Endothelial cell of umbilical vein (primary cell): ENCODE measurements at regions not wholly inside any gene's neighbourhood (a gene's known extent, or its start where the extent isn't known, plus 50 kb on each side); places are given as distances from the start of the nearest gene placed in this dataset.
A peak's percentile ranks its signal among the peaks of the same experiment; 100 is the strongest.

Source experiments
- BruUV-seq: library from RNA; stranded (reverse); fragments of 400-500 nt; replicated peaks from 2 replicates; lab custom pipeline; 2021; lab: Mats Ljungman, UMichigan
- CTCF ChIA-PET: fragments of 300-600, 350-600 bp; sonication (Branson Sonifier 250); formaldehyde crosslinking; loops from one replicate; lab custom pipeline; 2021; ENCODE audit warnings: antibody characterized with exemption, inconsistent platforms; lab: Charles Lee
- POLR2A ChIA-PET: fragments of 300-600, 350-600 bp; sonication (Branson Sonifier 250); formaldehyde crosslinking; loops from one replicate; lab custom pipeline; 2021; ENCODE audit warnings: antibody characterized with exemption, inconsistent platforms; lab: Charles Lee
- DNase-seq: peaks from one replicate; pipeline ENCODE4 v3.0.0-alpha.2; 2011; ENCODE audit warnings: low read depth, low spot score
- FAIRE-seq: peaks from 2 replicates; lab custom pipeline; 2011; peaks lifted over from hg19 to GRCh38; lab: Jason Lieb, UNC
- H2AFZ ChIP-seq: 2 replicates; pipeline ENCODE4 v1.6.0; 2012; ENCODE audit warnings: low read depth, low read length, control low read depth, inconsistent platforms
- H3K27ac ChIP-seq: 2 replicates; pipeline ENCODE4 v1.5.1; 2011; ENCODE audit warnings: low read depth, mild to moderate bottlenecking, control low read depth, low read length, moderate library complexity; ENCODE audit not compliant: insufficient read depth
- H3K27me3 ChIP-seq, 2 experiments: 2 replicates each; pipeline versions ENCODE4 v1.6.0 to v1.6.1; 2011; ENCODE audit warnings: low read length in 2 of 2, mixed read lengths in 1 of 2; ENCODE audit not compliant: control insufficient read depth in 2 of 2, insufficient read depth in 2 of 2
- H3K36me3 ChIP-seq, 2 experiments: 2 replicates in 1 of 2; 3 replicates in 1 of 2; pipeline ENCODE4 v1.5.1; 2011; ENCODE audit warnings: low read length in 2 of 2, mild to moderate bottlenecking in 1 of 2, moderate library complexity in 1 of 2; ENCODE audit not compliant: control insufficient read depth in 2 of 2, insufficient read depth in 2 of 2; ENCODE audit errors: extremely low read depth in 1 of 2
- H3K4me1 ChIP-seq: 3 replicates; pipeline ENCODE4 v1.5.1; 2011; ENCODE audit warnings: mild to moderate bottlenecking, low read length; ENCODE audit not compliant: control insufficient read depth, insufficient read depth; ENCODE audit errors: extremely low read depth
- H3K4me2 ChIP-seq: 2 replicates; pipeline ENCODE4 v1.6.1; 2011; ENCODE audit warnings: low read length, control low read depth, mixed read lengths; ENCODE audit not compliant: insufficient read depth
- H3K4me3 ChIP-seq, 3 experiments: fragments of 200-600 bp in 1 of 3; sonication (generic), shearing (Covaris generic) in 1 of 3; replicated peaks in 1 of 3; 2 replicates each; pipeline ENCODE4 v1.5.1; 2011 to 2016; ENCODE audit warnings: control low read depth in 3 of 3, low read length in 3 of 3, mild to moderate bottlenecking in 2 of 3, inconsistent platforms in 1 of 3, low read depth in 1 of 3, moderate library complexity in 1 of 3; ENCODE audit not compliant: insufficient read depth in 1 of 3
- H3K79me2 ChIP-seq: 2 replicates; pipeline ENCODE4 v1.6.0; 2012; ENCODE audit warnings: low read length, inconsistent platforms; ENCODE audit not compliant: control insufficient read depth, insufficient read depth
- H3K9ac ChIP-seq: replicated peaks from 2 replicates; pipeline ENCODE3; 2011; ENCODE audit warnings: low read length, control low read depth; ENCODE audit not compliant: insufficient read depth; ENCODE audit errors: extremely low read depth
- H3K9me1 ChIP-seq: replicated peaks from 3 replicates; pipeline ENCODE4 v1.6.0; 2011; ENCODE audit warnings: mild to moderate bottlenecking, low read length; ENCODE audit not compliant: control insufficient read depth, insufficient read depth; ENCODE audit errors: extremely low read depth
- H3K9me3 ChIP-seq: replicated peaks from 2 replicates; pipeline ENCODE4 v1.5.1; 2012; ENCODE audit warnings: low read length, inconsistent platforms; ENCODE audit not compliant: control insufficient read depth, insufficient read depth
- H4K20me1 ChIP-seq: replicated peaks from 2 replicates; pipeline ENCODE3; 2011; ENCODE audit warnings: mild to moderate bottlenecking, low read length; ENCODE audit not compliant: control insufficient read depth, insufficient read depth; ENCODE audit errors: extremely low read depth
- CTCF ChIP-seq, 2 donors: IDR thresholded peaks; 1 replicate in 1 of 2; 2 replicates in 1 of 2; pipeline ENCODE4 v1.5.1; 2011; ENCODE audit warnings: low read length in 2 of 2, mild to moderate bottlenecking in 2 of 2, moderate library complexity in 2 of 2, control low read depth in 1 of 2, inconsistent platforms in 1 of 2, low read depth in 1 of 2; ENCODE audit not compliant: insufficient read depth in 1 of 2; ENCODE audit errors: extremely low read depth in 1 of 2
- EZH2 ChIP-seq: IDR thresholded peaks from 2 replicates; pipeline ENCODE4 v1.6.1; 2012; ENCODE audit warnings: borderline replicate concordance, low read depth, mild to moderate bottlenecking, moderate library complexity, low read length, inconsistent platforms; ENCODE audit not compliant: severe bottlenecking
- FOS ChIP-seq: IDR thresholded peaks from 2 replicates; pipeline ENCODE4 v1.6.1; 2011; ENCODE audit warnings: mild to moderate bottlenecking, low read length, moderate library complexity, borderline replicate concordance; ENCODE audit not compliant: insufficient read depth
- GATA2 ChIP-seq: IDR thresholded peaks from 2 replicates; pipeline ENCODE4 v1.7.0; 2011; ENCODE audit warnings: low read depth, mild to moderate bottlenecking, moderate library complexity, mixed read lengths, low read length; ENCODE audit not compliant: insufficient read length, insufficient read depth
- JUN ChIP-seq: IDR thresholded peaks from 2 replicates; pipeline ENCODE4 v1.6.1; 2011; ENCODE audit warnings: borderline replicate concordance, low read depth; ENCODE audit not compliant: insufficient read length, insufficient read depth
- MAX ChIP-seq: IDR thresholded peaks from 2 replicates; pipeline ENCODE4 v1.6.1; 2011; ENCODE audit not compliant: insufficient read depth, insufficient read length
- MYC ChIP-seq: IDR thresholded peaks from one replicate; pipeline ENCODE4 v1.6.1; 2011; ENCODE audit warnings: mild to moderate bottlenecking, low read depth, low read length
- POLR2A ChIP-seq: IDR thresholded peaks from 2 replicates; pipeline ENCODE4 v1.6.1; 2012; ENCODE audit warnings: low read depth, mild to moderate bottlenecking, control low read depth, low read length
- POLR2AphosphoS5 ChIP-seq: IDR thresholded peaks from 2 replicates; pipeline ENCODE4 v1.6.1; 2012; ENCODE audit warnings: low read depth, mild to moderate bottlenecking, control low read depth, low read length, moderate library complexity; ENCODE audit not compliant: insufficient read depth
- dilution Hi-C: fragments of 300-500 bp; cut with MboI; formaldehyde crosslinking; loops from one replicate; pipeline ENCODE4 v1.15.0; 2019; ENCODE audit warnings: low sequenced_read_pairs; ENCODE audit not compliant: extremely low pct_ligation_motif_present
- intact Hi-C: fragments of 100-400 bp; cut with micrococcal nuclease; formaldehyde crosslinking; loops from one replicate; pipeline ENCODE4 v1.10.0; 2022

- dilution Hi-C loops, result no loop called here
- POLR2A ChIA-PET, result no interaction called here
- FAIRE-seq (no peak), DNase-seq (no peak)
- TF ChIP-seq FOS (no peak), MYC (no peak), EZH2 (no peak), JUN (no peak), CTCF (IDR thresholded peaks at IDR 0.05; ENCODE audit: extremely low read depth in 1 of 2, insufficient read depth in 1 of 2, low read depth in 1 of 2, low read length in 2 of 2) (no peak), POLR2AphosphoS5 (no peak), MAX (no peak), POLR2A (no peak), GATA2 (no peak)
- intact Hi-C loops, result no loop called here
- CTCF ChIA-PET, result interaction anchor here (1.4 kb wide), 2 partner anchors 12 to 14 kb away, joined by 3 read pairs; no protein-coding TSS in a partner anchor
- Histone ChIP-seq H3K27ac (no peak overlapping the region), H3K9me1 (no peaks in the 10 kb centered on the region), H3K79me2 (no peaks in the 10 kb centered on the region), H3K4me2 (no peak overlapping the region), H3K27me3 (no peaks in the 10 kb centered on the region), H2AFZ (peak overlapping the region; percentile 65), H4K20me1 (no peaks in the 10 kb centered on the region), H3K9ac (no peak overlapping the region), H3K4me3 (no peak overlapping the region), H3K36me3 (no peaks in the 10 kb centered on the region), H3K9me3 (no peaks in the 10 kb centered on the region), H3K4me1 (no peaks in the 10 kb centered on the region)
- no TSS peak for BruUV-seq
These were observed 275.6 kb upstream of the ZSWIM2 start for GRCh38 chr2:187124529-187124928.
